ENCODE measurements at regions not wholly inside any gene's neighbourhood (a gene's known extent, or its start where the extent isn't known, plus 50 kb on each side); places are given as distances from the start of the nearest gene placed in this dataset.

GRCh38 chr7:82595176-82595575 is 151.6 kb upstream of the CACNA2D1 start:
- no peak overlapping the region for H3K9ac ChIP-seq (ENCODE audit: insufficient read depth, low read length)
- no peaks in the 10 kb centered on the region for H3K4me1 ChIP-seq (ENCODE audit: control insufficient read depth, extremely low read depth, insufficient read depth, low read length)
- no peak overlapping the region for H2AFZ ChIP-seq (ENCODE audit: low read length)
- H4K20me1 ChIP-seq (ENCODE audit: control insufficient read depth, extremely low read depth, insufficient read depth, low read length): no peaks in the 10 kb centered on the region
- no peaks in the 10 kb centered on the region for H3K36me3 ChIP-seq (ENCODE audit: control insufficient read depth, insufficient read depth, low read length)
- H3K79me2 ChIP-seq (ENCODE audit: control insufficient read depth, insufficient read depth, low read length): no peaks in the 10 kb centered on the region
- TF ChIP-seq CTCF (conservative IDR thresholded peaks at IDR 0.05 in 1 of 2, IDR thresholded peaks at IDR 0.05 in 1 of 2; ENCODE audit: low read depth in 1 of 2, low read length in 2 of 2) (no peak), EZH2 (IDR thresholded peaks at IDR 0.05; ENCODE audit: low read length, missing control alignments) (no peak)
- H3K4me3 ChIP-seq (replicated peaks in 1 of 4; ENCODE audit: control extremely low read depth in 1 of 4, insufficient read depth in 1 of 4, low read depth in 3 of 4, low read length in 4 of 4): no peak overlapping the region
- no peaks in the 10 kb centered on the region for H3K9me3 ChIP-seq (ENCODE audit: control insufficient read depth, insufficient read depth, low read depth, low read length)
- no peak overlapping the region for H3K27ac ChIP-seq (ENCODE audit: insufficient read depth, low read length)
- no peak overlapping the region for H3K4me2 ChIP-seq (ENCODE audit: extremely low read depth, insufficient read depth, low read length)
- H3K27me3 ChIP-seq (ENCODE audit: control insufficient read depth, insufficient read depth, low read length): no peaks in the 10 kb centered on the region
- peak in 1 of 2 donors; percentile 44 for DNase-seq (ENCODE audit: low read depth in 2 of 2)

GRCh38 chr7:82594665-82595064 is 151.1 kb upstream of the CACNA2D1 start:
- Histone ChIP-seq H4K20me1 (ENCODE audit: control insufficient read depth, extremely low read depth, insufficient read depth, low read length) (no peaks in the 10 kb centered on the region), H3K27me3 (ENCODE audit: control insufficient read depth, insufficient read depth, low read length) (no peaks in the 10 kb centered on the region), H3K4me1 (ENCODE audit: control insufficient read depth, extremely low read depth, insufficient read depth, low read length) (no peaks in the 10 kb centered on the region), H3K79me2 (ENCODE audit: control insufficient read depth, insufficient read depth, low read length) (no peaks in the 10 kb centered on the region), H2AFZ (ENCODE audit: low read length) (peak overlapping the region; percentile 12), H3K36me3 (ENCODE audit: control insufficient read depth, insufficient read depth, low read length) (no peaks in the 10 kb centered on the region), H3K27ac (ENCODE audit: insufficient read depth, low read length) (no peak overlapping the region), H3K4me3 (replicated peaks in 1 of 4; ENCODE audit: control extremely low read depth in 1 of 4, insufficient read depth in 1 of 4, low read depth in 3 of 4, low read length in 4 of 4) (peak overlapping the region in 1 of 4 experiments; percentile 3), H3K9me3 (ENCODE audit: control insufficient read depth, insufficient read depth, low read depth, low read length) (no peaks in the 10 kb centered on the region), H3K9ac (ENCODE audit: insufficient read depth, low read length) (no peak overlapping the region), H3K4me2 (ENCODE audit: extremely low read depth, insufficient read depth, low read length) (no peak overlapping the region)
- TF ChIP-seq CTCF (conservative IDR thresholded peaks at IDR 0.05 in 1 of 2, IDR thresholded peaks at IDR 0.05 in 1 of 2; ENCODE audit: low read depth in 1 of 2, low read length in 2 of 2) (no peak), EZH2 (IDR thresholded peaks at IDR 0.05; ENCODE audit: low read length, missing control alignments) (no peak)
- DNase-seq (ENCODE audit: low read depth in 2 of 2): peak in 1 of 2 donors; percentile 5

GRCh38 chr7:82593780-82594179 is 150.2 kb upstream of the CACNA2D1 start:
- no peaks in the 10 kb centered on the region for H4K20me1 ChIP-seq (ENCODE audit: control insufficient read depth, extremely low read depth, insufficient read depth, low read length)
- H3K27ac ChIP-seq (ENCODE audit: insufficient read depth, low read length): no peak overlapping the region
- no peaks in the 10 kb centered on the region for H3K36me3 ChIP-seq (ENCODE audit: control insufficient read depth, insufficient read depth, low read length)
- no peak for TF ChIP-seq EZH2 (IDR thresholded peaks at IDR 0.05; ENCODE audit: low read length, missing control alignments)
- no peak for TF ChIP-seq CTCF (conservative IDR thresholded peaks at IDR 0.05 in 1 of 2, IDR thresholded peaks at IDR 0.05 in 1 of 2; ENCODE audit: low read depth in 1 of 2, low read length in 2 of 2)
- no peak overlapping the region for H3K4me2 ChIP-seq (ENCODE audit: extremely low read depth, insufficient read depth, low read length)
- no peak overlapping the region for H3K9ac ChIP-seq (ENCODE audit: insufficient read depth, low read length)
- no peak overlapping the region for H3K4me3 ChIP-seq (replicated peaks in 1 of 4; ENCODE audit: control extremely low read depth in 1 of 4, insufficient read depth in 1 of 4, low read depth in 3 of 4, low read length in 4 of 4)
- no peaks in the 10 kb centered on the region for H3K9me3 ChIP-seq (ENCODE audit: control insufficient read depth, insufficient read depth, low read depth, low read length)
- H3K27me3 ChIP-seq (ENCODE audit: control insufficient read depth, insufficient read depth, low read length): no peaks in the 10 kb centered on the region
- no peaks in the 10 kb centered on the region for H3K4me1 ChIP-seq (ENCODE audit: control insufficient read depth, extremely low read depth, insufficient read depth, low read length)
- DNase-seq (ENCODE audit: low read depth in 2 of 2): peak in 1 of 2 donors; percentile 65
- H2AFZ ChIP-seq (ENCODE audit: low read length): no peak overlapping the region
- no peaks in the 10 kb centered on the region for H3K79me2 ChIP-seq (ENCODE audit: control insufficient read depth, insufficient read depth, low read length)

Measured in fibroblast of lung (primary cell).